ENCODE measurements at regions not wholly inside any gene's neighbourhood (a gene's known extent, or its start where the extent isn't known, plus 50 kb on each side); places are given as distances from the start of the nearest gene placed in this dataset.

GRCh38 chr20:11045412-11046175, 371.8 kb upstream of the JAG1 start:
- TF ChIP-seq CTCF (IDR thresholded peaks at IDR 0.05; ENCODE audit: low read depth, low read length) (no peak), EZH2phosphoT487 (IDR thresholded peaks at IDR 0.05; ENCODE audit: low read depth) (no peak)

Measured in OCI-LY3 (cell line).